ENCODE measurements at regions not wholly inside any gene's neighbourhood (a gene's known extent, or its start where the extent isn't known, plus 50 kb on each side); places are given as distances from the start of the nearest gene placed in this dataset.

DNA sequence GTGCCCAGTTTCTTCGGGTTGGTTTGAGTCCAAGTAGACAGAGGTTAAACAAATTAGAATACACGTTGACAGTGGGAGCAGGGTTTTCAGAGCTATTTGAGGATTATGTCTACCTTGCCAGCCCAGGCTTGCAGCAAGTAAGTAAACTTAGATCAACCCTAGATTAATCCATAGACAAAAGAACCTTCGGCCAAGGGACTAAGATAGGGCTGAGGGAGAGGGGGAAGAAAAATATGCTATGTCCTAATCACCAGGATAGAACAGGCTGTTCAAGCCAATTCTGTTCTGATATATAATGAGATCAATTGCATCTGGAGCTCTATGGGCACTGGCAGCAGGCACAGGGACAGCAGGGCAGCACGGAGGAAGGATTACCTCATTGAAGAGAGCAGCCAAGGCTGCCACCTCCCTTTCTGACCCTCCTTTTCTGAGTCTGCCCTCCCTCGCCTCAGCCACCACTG is 377.7 kb downstream of the PIK3R1 start:
- TF ChIP-seq, protein P1, sequence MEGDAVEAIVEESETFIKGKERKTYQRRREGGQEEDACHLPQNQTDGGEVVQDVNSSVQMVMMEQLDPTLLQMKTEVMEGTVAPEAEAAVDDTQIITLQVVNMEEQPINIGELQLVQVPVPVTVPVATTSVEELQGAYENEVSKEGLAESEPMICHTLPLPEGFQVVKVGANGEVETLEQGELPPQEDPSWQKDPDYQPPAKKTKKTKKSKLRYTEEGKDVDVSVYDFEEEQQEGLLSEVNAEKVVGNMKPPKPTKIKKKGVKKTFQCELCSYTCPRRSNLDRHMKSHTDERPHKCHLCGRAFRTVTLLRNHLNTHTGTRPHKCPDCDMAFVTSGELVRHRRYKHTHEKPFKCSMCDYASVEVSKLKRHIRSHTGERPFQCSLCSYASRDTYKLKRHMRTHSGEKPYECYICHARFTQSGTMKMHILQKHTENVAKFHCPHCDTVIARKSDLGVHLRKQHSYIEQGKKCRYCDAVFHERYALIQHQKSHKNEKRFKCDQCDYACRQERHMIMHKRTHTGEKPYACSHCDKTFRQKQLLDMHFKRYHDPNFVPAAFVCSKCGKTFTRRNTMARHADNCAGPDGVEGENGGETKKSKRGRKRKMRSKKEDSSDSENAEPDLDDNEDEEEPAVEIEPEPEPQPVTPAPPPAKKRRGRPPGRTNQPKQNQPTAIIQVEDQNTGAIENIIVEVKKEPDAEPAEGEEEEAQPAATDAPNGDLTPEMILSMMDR (conservative IDR thresholded peaks at IDR 0.05; ENCODE audit: low read length) = no peak
- no peak for TF ChIP-seq EZH2phosphoT487 (IDR thresholded peaks at IDR 0.05; ENCODE audit: borderline replicate concordance, low read depth, low read length)
